Natural killer cell (primary cell): ENCODE measurements at regions not wholly inside any gene's neighbourhood (a gene's known extent, or its start where the extent isn't known, plus 50 kb on each side); places are given as distances from the start of the nearest gene placed in this dataset.
A peak's percentile ranks its signal among the peaks of the same experiment; 100 is the strongest.

ENCODE experiments used
- ATAC-seq, 3 donors: fragments of 150-1000 bp in 2 of 3; fragments of 200-7000 bp in 1 of 3; cut with Tn5 transposase; 1 replicate in 1 of 3; 2 replicates in 2 of 3; pipeline ENCODE4 v1.10.0; 2021; ENCODE audit warnings: mild to moderate bottlenecking in 2 of 3, moderate library complexity in 2 of 3
- DNase-seq, 2 donors: peaks; one replicate each; pipeline versions ENCODE4 v3.0.0 to v3.0.0-alpha.2; 2013 to 2021; ENCODE audit warnings: mixed read lengths in 1 of 2
- H3K27ac ChIP-seq: one replicate; pipeline ENCODE4 v1.5.1; 2013; ENCODE audit warnings: mild to moderate bottlenecking, low read length
- H3K27me3 ChIP-seq: one replicate; pipeline ENCODE4 v1.6.1; 2013; ENCODE audit warnings: low read length; ENCODE audit not compliant: control insufficient read depth, insufficient read depth
- H3K36me3 ChIP-seq: one replicate; pipeline ENCODE4 v1.6.1; 2013; ENCODE audit warnings: low read length; ENCODE audit not compliant: control insufficient read depth, insufficient read depth
- H3K4me1 ChIP-seq: one replicate; pipeline ENCODE4 v1.6.1; 2013; ENCODE audit warnings: low read length; ENCODE audit not compliant: control insufficient read depth, insufficient read depth
- H3K4me3 ChIP-seq: one replicate; pipeline ENCODE4 v1.5.1; 2013; ENCODE audit warnings: low read length
- H3K9me3 ChIP-seq: one replicate; pipeline ENCODE4 v1.6.1; 2013; ENCODE audit warnings: low read length; ENCODE audit not compliant: control insufficient read depth, insufficient read depth
- H3K27ac Mint-ChIP-seq, 2 donors: one replicate each; pipeline ENCODE4 v1.8.0; 2022; ENCODE audit warnings: mild to moderate bottlenecking in 2 of 2, mixed read lengths in 2 of 2, moderate library complexity in 1 of 2
- H3K27me3 Mint-ChIP-seq, 2 donors: one replicate each; pipeline ENCODE4 v1.8.0; 2022; ENCODE audit warnings: low read depth in 2 of 2, mixed read lengths in 2 of 2
- H3K36me3 Mint-ChIP-seq: one replicate; pipeline ENCODE4 v1.8.0; 2022; ENCODE audit warnings: mixed read lengths
- H3K4me1 Mint-ChIP-seq, 2 donors: one replicate each; pipeline ENCODE4 v1.8.0; 2022; ENCODE audit warnings: mixed read lengths in 2 of 2
- H3K4me3 Mint-ChIP-seq: one replicate; pipeline ENCODE4 v1.8.0; 2022; ENCODE audit warnings: mild to moderate bottlenecking, moderate library complexity, mixed read lengths
- H3K9me3 Mint-ChIP-seq, 2 donors: one replicate each; pipeline ENCODE4 v1.8.0; 2022; ENCODE audit warnings: mixed read lengths in 2 of 2
- WGBS: methylation state at CpG from one replicate; pipeline ENCODE4 v1.1.7; 2013; ENCODE audit warnings: missing lambda C conversion rate; ENCODE audit not compliant: insufficient coverage; 5-methylcytosine and 5-hydroxymethylcytosine counted together
- intact Hi-C: fragments of 100-400 bp; cut with micrococcal nuclease; formaldehyde crosslinking; loops from one replicate; pipeline ENCODE4 v1.14.2; 2022
- TF ChIP-seq, protein P1 (sequence below): fragments of 200-600 bp; IDR thresholded peaks from one replicate; pipeline ENCODE4 v1.8.0; 2022; ENCODE audit warnings: antibody characterized with exemption

DNA sequence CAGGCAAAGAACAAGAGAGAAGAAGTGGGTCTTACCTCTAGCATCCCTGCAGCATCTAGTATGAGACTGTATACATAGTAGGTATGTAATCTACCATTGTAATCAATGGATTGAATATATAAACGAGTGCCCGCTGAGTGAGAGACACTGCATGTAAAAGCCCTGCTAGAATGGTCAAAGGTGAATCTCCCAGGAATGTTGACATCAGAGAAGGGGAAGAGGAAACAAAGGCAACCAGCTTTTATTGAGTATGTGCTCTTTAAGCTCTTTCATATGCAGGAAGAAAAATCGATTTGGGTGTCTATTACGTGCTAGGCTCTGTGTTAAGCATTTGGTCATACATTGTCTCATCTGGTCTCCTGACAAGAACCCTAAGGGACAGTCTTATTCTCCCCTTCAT is 91.9 kb upstream of the KLHL13 start:
- H3K27ac Mint-ChIP-seq, result no peak overlapping the region
- intact Hi-C loops, result no loop called here
- TF ChIP-seq, protein P1, sequence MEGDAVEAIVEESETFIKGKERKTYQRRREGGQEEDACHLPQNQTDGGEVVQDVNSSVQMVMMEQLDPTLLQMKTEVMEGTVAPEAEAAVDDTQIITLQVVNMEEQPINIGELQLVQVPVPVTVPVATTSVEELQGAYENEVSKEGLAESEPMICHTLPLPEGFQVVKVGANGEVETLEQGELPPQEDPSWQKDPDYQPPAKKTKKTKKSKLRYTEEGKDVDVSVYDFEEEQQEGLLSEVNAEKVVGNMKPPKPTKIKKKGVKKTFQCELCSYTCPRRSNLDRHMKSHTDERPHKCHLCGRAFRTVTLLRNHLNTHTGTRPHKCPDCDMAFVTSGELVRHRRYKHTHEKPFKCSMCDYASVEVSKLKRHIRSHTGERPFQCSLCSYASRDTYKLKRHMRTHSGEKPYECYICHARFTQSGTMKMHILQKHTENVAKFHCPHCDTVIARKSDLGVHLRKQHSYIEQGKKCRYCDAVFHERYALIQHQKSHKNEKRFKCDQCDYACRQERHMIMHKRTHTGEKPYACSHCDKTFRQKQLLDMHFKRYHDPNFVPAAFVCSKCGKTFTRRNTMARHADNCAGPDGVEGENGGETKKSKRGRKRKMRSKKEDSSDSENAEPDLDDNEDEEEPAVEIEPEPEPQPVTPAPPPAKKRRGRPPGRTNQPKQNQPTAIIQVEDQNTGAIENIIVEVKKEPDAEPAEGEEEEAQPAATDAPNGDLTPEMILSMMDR, result no peak
- WGBS, result 94% methylated on average over 2 of the region's 4 CpGs
- no peaks in the 10 kb centered on the region for H3K27me3 Mint-ChIP-seq
- no peaks in the 10 kb centered on the region for H3K9me3 Mint-ChIP-seq
- H3K4me1 Mint-ChIP-seq, result peaks cover 8 to 11% of the 10 kb centered on the region in 2 donors
- Histone ChIP-seq H3K4me1 (peaks cover 8% of the 10 kb centered on the region), H3K27ac (no peak overlapping the region), H3K27me3 (no peaks in the 10 kb centered on the region), H3K4me3 (no peak overlapping the region), H3K36me3 (no peaks in the 10 kb centered on the region), H3K9me3 (no peaks in the 10 kb centered on the region)
- DNase-seq, result no peak
- no peaks in the 10 kb centered on the region for H3K36me3 Mint-ChIP-seq
- ATAC-seq, result no peak
- H3K4me3 Mint-ChIP-seq, result no peak overlapping the region

DNA sequence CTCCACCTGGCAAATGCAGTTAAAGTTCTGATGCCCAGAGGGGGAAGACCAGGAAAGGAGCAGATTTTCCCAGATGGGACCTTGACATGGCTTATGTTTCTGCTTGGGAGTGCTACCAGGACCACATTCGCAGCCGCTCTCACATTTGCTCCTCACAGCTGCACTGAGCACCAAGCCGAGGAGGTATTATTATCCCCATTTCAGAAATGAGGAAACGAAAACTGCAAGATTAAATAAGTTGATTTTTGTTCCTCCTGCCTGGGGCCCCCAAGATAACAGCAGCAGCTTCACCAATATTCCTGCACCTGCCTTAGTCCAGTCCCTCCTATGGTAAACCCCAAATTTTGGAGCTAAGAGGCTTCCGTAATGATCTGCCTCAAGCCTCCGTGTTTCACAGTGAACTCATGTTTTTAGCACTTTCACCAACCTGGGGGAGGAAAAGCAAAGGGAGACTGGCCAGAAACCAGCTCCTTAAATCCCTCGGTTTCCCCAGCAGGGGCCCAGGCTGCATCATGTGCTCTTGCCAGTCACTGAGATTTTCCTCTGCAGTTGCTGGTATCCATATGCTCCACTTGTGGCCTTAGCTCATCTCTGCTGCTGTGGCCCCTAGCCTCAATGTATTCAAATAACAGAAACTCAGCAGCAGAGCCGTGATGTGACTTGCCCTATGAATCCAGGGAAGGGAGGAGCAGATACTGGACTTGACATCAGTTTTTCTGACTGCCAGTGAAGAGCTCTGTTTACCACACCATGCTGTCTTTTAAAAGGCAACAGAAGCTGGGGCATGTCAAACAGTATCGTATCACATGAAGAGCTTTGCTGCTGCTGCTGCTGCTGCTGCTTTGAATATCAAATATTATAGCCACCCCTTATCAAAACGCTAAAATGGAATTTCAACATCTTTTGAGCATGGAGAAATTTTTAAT is 95.5 kb upstream of the KLHL13 start:
- Mint-ChIP-seq H3K9me3 (no peaks in the 10 kb centered on the region), H3K4me3 (no peak overlapping the region), H3K27me3 (no peaks in the 10 kb centered on the region), H3K4me1 (peaks cover 8 to 11% of the 10 kb centered on the region in 2 donors), H3K27ac (no peak overlapping the region), H3K36me3 (no peaks in the 10 kb centered on the region)
- WGBS, result 49% methylated on average over 8 of the region's 10 CpGs
- TF ChIP-seq, protein P1, result no peak
- Histone ChIP-seq H3K9me3 (no peaks in the 10 kb centered on the region), H3K27ac (no peak overlapping the region), H3K36me3 (no peaks in the 10 kb centered on the region), H3K4me1 (peaks cover 8% of the 10 kb centered on the region), H3K4me3 (no peak overlapping the region), H3K27me3 (no peaks in the 10 kb centered on the region)
- ATAC-seq (no peak), DNase-seq (no peak)
- intact Hi-C loops, result no loop called here

DNA sequence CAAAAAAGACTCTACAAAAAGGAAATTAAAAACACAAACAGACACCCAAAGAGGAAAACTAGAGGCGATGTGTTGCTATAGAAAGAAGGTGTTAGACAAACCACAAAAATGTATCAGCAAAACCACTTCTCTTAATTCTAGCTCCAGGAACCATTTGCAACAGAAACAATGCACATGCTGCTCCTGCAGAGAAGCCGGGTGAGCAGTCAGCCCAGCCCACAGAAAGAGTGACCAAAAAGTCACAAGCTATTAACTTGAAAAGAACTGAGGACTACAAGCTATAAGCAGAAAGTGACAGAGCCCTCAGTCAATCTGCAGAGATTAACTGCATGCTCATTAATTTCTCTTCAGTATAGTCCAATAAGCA is 96.2 kb upstream of the KLHL13 start:
- Histone ChIP-seq H3K36me3 (no peaks in the 10 kb centered on the region), H3K4me1 (peaks cover 8% of the 10 kb centered on the region), H3K4me3 (no peak overlapping the region), H3K9me3 (no peaks in the 10 kb centered on the region), H3K27me3 (no peaks in the 10 kb centered on the region), H3K27ac (no peak overlapping the region)
- Mint-ChIP-seq H3K4me1 (peaks cover 8 to 11% of the 10 kb centered on the region in 2 donors), H3K27ac (no peak overlapping the region), H3K4me3 (no peak overlapping the region), H3K27me3 (no peaks in the 10 kb centered on the region), H3K36me3 (no peaks in the 10 kb centered on the region), H3K9me3 (no peaks in the 10 kb centered on the region)
- intact Hi-C loops, result no loop called here
- WGBS, result 0% methylated on average over 1 of the region's 2 CpGs
- TF ChIP-seq, protein P1, result no peak
- no peak for DNase-seq
- ATAC-seq, result peak in 1 of 3 donors; percentile 49

DNA sequence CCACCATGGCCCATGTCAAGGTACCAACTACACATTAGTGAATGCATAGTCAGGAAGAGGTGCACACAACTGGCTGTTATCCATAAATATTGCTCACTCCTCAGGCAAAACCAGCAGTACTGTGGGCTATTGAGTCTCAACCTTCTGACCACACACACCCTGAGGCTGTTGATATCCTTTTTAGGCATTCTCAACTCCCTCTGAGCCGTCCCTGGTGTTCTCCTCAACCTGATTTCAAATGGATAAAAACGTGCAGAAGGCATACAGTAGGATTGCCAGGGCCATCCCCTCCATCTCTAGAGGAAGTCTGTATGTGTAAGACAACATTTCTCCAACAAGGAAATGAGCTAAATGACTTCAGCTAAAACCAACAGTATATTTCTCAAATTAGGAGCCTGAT is 98.7 kb upstream of the KLHL13 start:
- no peak overlapping the region for H3K27ac ChIP-seq
- Mint-ChIP-seq H3K4me3 (no peak overlapping the region), H3K4me1 (peaks cover 8 to 11% of the 10 kb centered on the region in 2 donors), H3K27ac (no peak overlapping the region), H3K27me3 (no peaks in the 10 kb centered on the region), H3K9me3 (no peaks in the 10 kb centered on the region), H3K36me3 (no peaks in the 10 kb centered on the region)
- TF ChIP-seq, protein P1, result no peak
- H3K27me3 ChIP-seq, result no peaks in the 10 kb centered on the region
- H3K9me3 ChIP-seq, result no peaks in the 10 kb centered on the region
- no peak overlapping the region for H3K4me3 ChIP-seq
- 0% methylated on average over 1 of the region's 2 CpGs for WGBS
- H3K4me1 ChIP-seq, result peaks cover 8% of the 10 kb centered on the region
- intact Hi-C loops, result no loop called here
- DNase-seq (no peak), ATAC-seq (no peak)
- no peaks in the 10 kb centered on the region for H3K36me3 ChIP-seq
